Right lung (tissue), 2 donors: ENCODE measurements at regions not wholly inside any gene's neighbourhood (a gene's known extent, or its start where the extent isn't known, plus 50 kb on each side); places are given as distances from the start of the nearest gene placed in this dataset.
A peak's percentile ranks its signal among the peaks of the same experiment; 100 is the strongest.
"Not testable (repeated sequence)": the region's sequence is repeated elsewhere in the genome, so short reads cannot be mapped to it uniquely, and the experiment has no call there.

Experiments
- DNase-seq, 2 donors: peaks; one replicate each; pipeline ENCODE4 v3.0.0-alpha.2; 2013

GRCh38 chr12:18794000-18794399, 56.1 kb downstream of the CAPZA3 start:
- DNase-seq, result no peak

- DNase-seq, result no peak
These were observed 59.7 kb downstream of the CAPZA3 start for GRCh38 chr12:18797604-18798003.

DNA sequence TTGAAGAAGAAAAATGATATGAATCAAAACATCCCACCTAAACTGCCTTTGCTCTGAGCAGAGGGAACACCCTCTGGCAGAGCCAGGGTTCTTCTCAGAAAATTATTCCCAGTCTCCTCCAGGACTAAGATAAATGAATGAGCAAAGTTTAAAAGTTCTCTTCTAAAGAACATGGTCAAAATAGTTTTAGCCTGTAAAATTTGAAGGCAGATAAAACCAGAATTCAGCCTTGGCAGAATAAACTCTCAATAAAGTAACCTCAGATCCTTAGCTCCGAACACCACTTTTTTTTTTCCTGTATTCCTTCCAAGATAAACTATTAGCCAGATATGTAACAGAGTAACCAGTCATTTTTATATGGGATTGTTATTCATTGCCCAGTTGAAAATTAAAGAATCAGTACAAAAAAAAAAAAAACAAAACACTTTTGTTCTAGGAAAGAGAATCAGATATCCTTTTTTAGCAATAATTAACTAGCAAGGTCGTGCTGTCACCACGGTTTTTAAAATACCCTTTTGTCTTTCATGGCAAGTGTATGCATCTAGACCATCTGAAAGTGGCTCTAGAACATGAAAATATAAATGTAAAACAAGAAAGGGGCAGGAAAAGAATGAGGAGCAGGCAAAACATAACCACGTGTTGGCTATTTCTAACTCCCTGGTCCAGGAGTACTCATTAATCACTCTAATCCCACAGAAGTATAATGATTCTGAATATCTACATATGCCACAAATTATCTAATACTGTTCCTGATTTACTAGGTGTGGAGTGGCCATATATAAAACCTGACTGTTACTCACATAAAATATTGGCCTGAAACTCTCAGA, 60.8 kb downstream of the CAPZA3 start:
- no peak for DNase-seq

DNA sequence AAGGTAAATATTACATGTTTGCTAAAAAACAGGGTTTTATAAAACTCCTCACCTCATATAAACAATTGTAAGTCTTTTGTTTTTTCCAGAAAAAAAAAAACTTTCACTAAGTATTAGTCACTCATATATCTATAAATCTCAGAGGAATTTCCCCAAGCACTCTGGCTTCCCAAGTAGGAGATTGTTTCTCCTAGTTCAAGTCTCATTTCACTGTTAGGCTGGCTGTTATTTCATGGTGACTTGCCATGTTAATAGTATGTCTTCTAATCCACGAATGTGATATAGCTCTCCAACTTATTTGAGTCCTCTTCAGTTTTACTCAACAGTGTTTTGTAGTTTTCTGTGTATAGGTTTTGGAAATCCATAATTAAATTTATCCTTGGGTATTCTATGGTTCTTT, 61.6 kb downstream of the CAPZA3 start:
- DNase-seq, result no peak

GRCh38 chr12:18805516-18806248, 67.8 kb downstream of the CAPZA3 start:
- no peak for DNase-seq

- no peak for DNase-seq
These were observed 69.8 kb downstream of the CAPZA3 start for GRCh38 chr12:18807714-18808113.

DNA sequence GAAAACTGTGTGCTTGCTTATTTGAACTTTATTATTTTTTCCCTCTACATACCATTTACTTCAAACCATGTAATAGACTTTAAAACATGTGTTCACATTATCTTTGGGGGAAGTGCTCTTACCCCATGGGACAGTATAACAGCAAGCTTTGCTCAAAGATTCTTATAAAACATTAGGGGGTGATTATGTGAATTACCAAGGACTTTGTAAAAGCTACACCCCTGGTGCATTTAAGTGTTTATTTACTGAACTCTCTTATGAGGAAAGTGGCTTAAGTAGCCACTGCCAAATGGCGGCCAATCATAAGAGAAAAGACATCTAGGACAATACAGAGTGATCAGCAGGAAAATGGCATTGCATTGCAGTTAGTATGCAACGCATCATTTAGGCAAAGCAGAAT, 70.3 kb downstream of the CAPZA3 start:
- no peak for DNase-seq

- DNase-seq, result no peak
These were observed 72.8 kb downstream of the CAPZA3 start for GRCh38 chr12:18810537-18811253.

DNA sequence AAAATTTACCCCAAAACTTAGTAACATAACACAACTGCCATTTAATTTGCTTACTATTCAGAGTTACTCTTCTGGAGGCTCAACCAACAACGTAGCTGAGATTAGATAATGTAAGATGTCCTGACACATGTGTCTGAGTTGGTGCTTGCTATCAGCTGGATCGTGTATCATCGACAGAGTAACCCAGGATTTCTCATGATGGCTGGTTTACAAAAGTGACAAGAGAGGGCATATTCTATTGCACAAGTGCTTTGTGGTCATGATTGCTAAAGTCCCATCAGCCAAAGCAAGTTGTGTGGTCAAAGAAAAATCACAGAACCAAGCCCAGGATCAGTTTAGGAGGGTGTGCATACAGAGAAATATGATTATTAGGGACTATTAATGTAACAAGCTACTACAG, 73.4 kb downstream of the CAPZA3 start:
- DNase-seq, result no peak

DNA sequence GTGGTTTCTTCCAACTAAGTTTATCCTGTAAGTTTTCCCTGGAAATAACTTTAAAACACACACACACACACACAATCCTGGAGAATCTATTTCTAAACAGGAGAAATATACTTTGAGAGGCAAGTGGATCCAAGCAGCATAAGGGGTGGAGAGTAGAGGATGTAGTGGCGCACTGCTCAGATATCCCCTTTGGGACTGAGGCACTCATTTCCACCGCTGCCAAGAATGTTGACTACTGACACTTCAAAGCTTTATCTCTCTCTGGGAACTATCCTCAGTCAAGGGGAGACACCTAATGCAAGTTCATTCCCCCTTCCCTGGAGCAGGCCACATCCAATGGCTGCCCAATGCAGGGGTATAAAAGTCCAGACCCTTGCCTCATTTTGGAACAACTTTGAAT, 75.8 kb downstream of the CAPZA3 start:
- no peak for DNase-seq

- no peak for DNase-seq
These were observed 80.8 kb downstream of the CAPZA3 start for GRCh38 chr12:18818579-18819268.

- DNase-seq, result no peak
These were observed 81.6 kb downstream of the CAPZA3 start for GRCh38 chr12:18819484-18819883.

DNA sequence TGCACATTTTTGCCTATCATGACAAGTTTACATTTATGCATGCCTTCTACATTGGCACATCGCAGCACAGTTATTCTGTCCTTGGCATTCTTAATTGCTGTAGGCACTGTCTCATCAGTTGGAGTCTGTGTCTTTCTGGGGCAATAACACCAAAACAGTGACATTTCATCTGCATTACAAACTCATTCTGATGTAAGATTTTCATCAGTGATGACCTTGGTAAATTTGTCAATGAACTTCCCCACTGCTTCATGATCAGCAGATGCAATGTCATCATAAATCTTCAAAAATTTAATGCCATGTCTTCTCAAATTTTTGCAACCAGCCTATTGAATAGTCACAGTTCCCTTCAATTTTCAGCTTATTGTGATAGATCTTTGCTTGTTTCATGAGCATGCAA, 85.5 kb downstream of the CAPZA3 start:
- no peak for DNase-seq

DNA sequence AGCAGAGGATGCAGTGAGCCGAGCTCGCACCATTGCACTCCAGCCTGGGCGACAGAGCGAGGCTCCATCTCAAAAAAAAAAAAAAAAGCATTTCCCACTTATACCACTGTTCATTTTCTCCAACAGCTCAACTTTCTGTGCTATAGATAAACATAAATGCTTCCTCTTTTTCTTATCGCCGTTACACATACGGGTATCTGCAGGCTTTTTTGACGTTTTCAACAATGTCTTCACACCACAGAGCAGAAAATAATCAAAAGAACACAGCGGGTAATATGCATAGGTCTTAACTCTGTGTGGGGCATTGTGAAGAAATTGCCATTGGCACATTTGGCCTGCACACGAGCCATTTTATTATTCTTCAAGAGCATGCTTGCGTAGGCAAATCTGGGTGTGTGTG, 86.4 kb downstream of the CAPZA3 start:
- no peak for DNase-seq

- DNase-seq, result no peak
These were observed 87.2 kb downstream of the CAPZA3 start for GRCh38 chr12:18825138-18825537.

GRCh38 chr12:18827913-18828312, 90.0 kb downstream of the CAPZA3 start:
- DNase-seq, result no peak

GRCh38 chr12:18828483-18828882, 90.6 kb downstream of the CAPZA3 start:
- DNase-seq, result no peak

- no peak for DNase-seq
These were observed 91.1 kb downstream of the CAPZA3 start for GRCh38 chr12:18828987-18829386.

DNA sequence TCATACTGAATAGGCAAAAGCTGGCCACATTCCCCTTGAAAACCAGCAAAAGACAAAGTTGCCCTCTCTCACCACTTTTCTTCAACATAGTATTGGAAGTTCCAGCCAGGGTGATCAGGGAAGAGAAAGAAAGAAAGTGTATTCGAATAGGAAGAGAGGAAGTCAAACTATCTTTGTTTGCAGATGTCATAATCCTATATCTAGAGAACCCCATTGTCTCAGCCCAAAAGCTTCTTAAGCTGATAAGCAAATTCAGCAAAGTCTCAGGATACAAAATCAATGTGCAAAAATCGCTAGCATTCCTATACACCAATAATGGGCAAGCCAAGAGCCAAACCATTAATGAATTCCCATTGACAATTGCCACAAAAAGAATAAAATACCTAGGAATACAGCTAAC, 95.0 kb downstream of the CAPZA3 start:
- DNase-seq, result not testable (repeated sequence)

GRCh38 chr12:18837025-18837424, 99.1 kb downstream of the CAPZA3 start:
- peak; percentile 15 to 28 for DNase-seq

DNA sequence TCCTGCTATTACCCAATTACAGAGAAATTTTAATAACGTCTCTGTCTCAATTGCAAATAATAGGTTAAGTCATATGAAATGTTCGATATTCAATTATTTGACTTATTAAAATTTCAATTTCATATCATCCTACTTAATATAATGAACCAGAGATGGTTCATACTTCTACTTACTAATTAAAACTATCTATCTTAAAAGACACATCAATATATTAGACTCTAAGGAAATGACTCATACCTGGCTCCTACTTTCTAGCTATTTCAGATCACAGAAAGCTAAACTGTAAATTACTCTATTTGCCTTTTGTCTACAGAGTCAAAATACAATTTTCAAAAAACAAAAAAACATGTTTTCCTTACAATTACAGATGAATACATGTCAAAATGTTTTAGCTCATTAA, 99.6 kb downstream of the CAPZA3 start:
- no peak for DNase-seq

DNA sequence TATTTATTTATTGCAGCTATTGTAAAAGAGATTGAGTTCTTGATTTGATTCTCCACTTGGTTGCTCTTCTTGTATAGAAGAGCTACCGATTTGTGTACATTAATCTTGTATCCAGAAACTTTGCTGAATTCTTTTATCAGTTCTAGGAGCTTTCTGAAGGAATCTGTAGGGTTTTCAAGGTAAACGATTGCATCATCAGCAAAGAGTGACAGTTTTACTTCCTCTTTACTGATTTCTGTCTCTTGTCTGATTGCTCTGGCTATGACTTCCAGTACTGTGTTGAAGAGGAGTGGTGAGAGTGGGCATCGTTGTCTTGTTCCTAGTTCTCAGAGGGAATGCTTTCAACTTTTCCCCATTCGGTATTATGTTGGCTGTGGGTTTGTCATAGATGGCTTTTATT, 103.1 kb downstream of the CAPZA3 start:
- DNase-seq, result not testable (repeated sequence)
